Lower lobe of right lung (tissue), 2 donors: ENCODE measurements at regions not wholly inside any gene's neighbourhood (a gene's known extent, or its start where the extent isn't known, plus 50 kb on each side); places are given as distances from the start of the nearest gene placed in this dataset.

Experiments used
- ATAC-seq, 2 donors: fragments of 200-7000 bp; cut with Tn5 transposase; one replicate each; pipeline ENCODE4 v1.9.1; 2020 to 2022; ENCODE audit warnings: mild to moderate bottlenecking in 2 of 2, moderate library complexity in 2 of 2
- DNase-seq: peaks from one replicate; pipeline ENCODE4 v3.0.0-alpha.2; 2020
- H3K27ac ChIP-seq: fragments of 200-600 bp; one replicate; pipeline ENCODE4 v1.8.0; 2022
- H3K27me3 ChIP-seq: fragments of 200-600 bp; one replicate; pipeline ENCODE4 v1.8.0; 2022; ENCODE audit warnings: low read depth
- H3K36me3 ChIP-seq: fragments of 200-600 bp; one replicate; pipeline ENCODE4 v1.8.0; 2022; ENCODE audit warnings: mild to moderate bottlenecking
- H3K4me1 ChIP-seq: fragments of 200-600 bp; one replicate; pipeline ENCODE4 v1.8.0; 2022
- H3K4me3 ChIP-seq: fragments of 200-600 bp; one replicate; pipeline ENCODE4 v1.8.0; 2022; ENCODE audit warnings: mild to moderate bottlenecking
- H3K9me3 ChIP-seq: fragments of 200-600 bp; one replicate; pipeline ENCODE4 v1.8.0; 2022
- CTCF ChIP-seq: fragments of 200-600 bp; IDR thresholded peaks from one replicate; pipeline ENCODE4 v1.8.0; 2022; ENCODE audit warnings: antibody characterized with exemption, mild to moderate bottlenecking
- intact Hi-C: fragments of 100-400 bp; cut with DNase I; formaldehyde crosslinking; loops from one replicate; pipeline ENCODE4 v1.11.0; 2022
- donor health status: DM: no; HTN: yes; CAD: no; lungs with severe emphysema.

GRCh38 chr15:39132954-39133600 is 447.8 kb upstream of the THBS1 start:
- intact Hi-C loops: no loop called here

GRCh38 chr15:39134282-39134681 is 446.6 kb upstream of the THBS1 start:
- intact Hi-C loops: no loop called here
- no peaks in the 10 kb centered on the region for H3K9me3 ChIP-seq
- TF ChIP-seq CTCF: no peak
- H3K4me1 ChIP-seq: no peaks in the 10 kb centered on the region
- no peak overlapping the region for H3K4me3 ChIP-seq
- no peak overlapping the region for H3K27ac ChIP-seq
- ATAC-seq (no peak), DNase-seq (no peak)
- no peaks in the 10 kb centered on the region for H3K36me3 ChIP-seq
- H3K27me3 ChIP-seq: no peaks in the 10 kb centered on the region

More at GRCh38 chr15:39132954-39133600, 447.8 kb upstream of the THBS1 start:
- Histone ChIP-seq H3K27ac (no peak overlapping the region), H3K27me3 (no peaks in the 10 kb centered on the region), H3K9me3 (no peaks in the 10 kb centered on the region), H3K4me1 (peaks cover 9% of the 10 kb centered on the region), H3K36me3 (no peaks in the 10 kb centered on the region), H3K4me3 (no peak overlapping the region)
- TF ChIP-seq CTCF: no peak
- DNase-seq (no peak), ATAC-seq (peak; percentile 63 to 81)

- ATAC-seq (no peak), DNase-seq (no peak)
- no peaks in the 10 kb centered on the region for H3K27me3 ChIP-seq
- intact Hi-C loops: no loop called here
- H3K36me3 ChIP-seq: no peaks in the 10 kb centered on the region
- H3K4me3 ChIP-seq: no peak overlapping the region
- H3K4me1 ChIP-seq: no peaks in the 10 kb centered on the region
- TF ChIP-seq CTCF: no peak
- H3K9me3 ChIP-seq: no peaks in the 10 kb centered on the region
- no peak overlapping the region for H3K27ac ChIP-seq
These were observed 444.9 kb upstream of the THBS1 start for GRCh38 chr15:39135989-39136388.

- Histone ChIP-seq H3K9me3 (no peaks in the 10 kb centered on the region), H3K27me3 (no peaks in the 10 kb centered on the region), H3K4me3 (no peak overlapping the region), H3K27ac (no peak overlapping the region), H3K4me1 (peaks cover 4% of the 10 kb centered on the region), H3K36me3 (no peaks in the 10 kb centered on the region)
- no peak for ATAC-seq
- no peak for TF ChIP-seq CTCF
- intact Hi-C loops: no loop called here
- DNase-seq: no peak
These were observed 441.3 kb upstream of the THBS1 start for GRCh38 chr15:39139431-39140059.

GRCh38 chr15:39140060-39140604 is 440.7 kb upstream of the THBS1 start:
- H3K4me1 ChIP-seq: peaks cover 5% of the 10 kb centered on the region
- no peak for TF ChIP-seq CTCF
- H3K27ac ChIP-seq: no peak overlapping the region
- H3K4me3 ChIP-seq: no peak overlapping the region
- intact Hi-C loops: no loop called here
- ATAC-seq (no peak), DNase-seq (no peak)
- no peaks in the 10 kb centered on the region for H3K36me3 ChIP-seq
- no peaks in the 10 kb centered on the region for H3K9me3 ChIP-seq
- no peaks in the 10 kb centered on the region for H3K27me3 ChIP-seq
